Loucy (cell line): ENCODE measurements at regions not wholly inside any gene's neighbourhood (a gene's known extent, or its start where the extent isn't known, plus 50 kb on each side); places are given as distances from the start of the nearest gene placed in this dataset.

Experiments used
- H2AFZ ChIP-seq: fragments of 200-600 bp; sonication (generic); 2 replicates; pipeline ENCODE4 v1.6.0; 2016; ENCODE audit warnings: antibody characterized with exemption, mild to moderate bottlenecking, low read length, moderate library complexity
- H3F3A ChIP-seq: fragments of 200-600 bp; 2 replicates; pipeline ENCODE4 v1.6.0; 2016; ENCODE audit warnings: antibody characterized with exemption, low read depth, mild to moderate bottlenecking
- H3K27me3 ChIP-seq: fragments of 200-600 bp; sonication (generic); 2 replicates; pipeline ENCODE4 v1.6.1; 2014; ENCODE audit warnings: low read length, mild to moderate bottlenecking; ENCODE audit not compliant: insufficient read depth, poor library complexity, severe bottlenecking
- H3K36me3 ChIP-seq: fragments of 200-600 bp; sonication (generic); 2 replicates; pipeline ENCODE4 v1.6.1; 2016; ENCODE audit warnings: low read length; ENCODE audit not compliant: insufficient read depth
- H3K4me1 ChIP-seq: fragments of 200-600 bp; sonication (generic); 2 replicates; pipeline ENCODE4 v1.5.1; 2014; ENCODE audit warnings: low read length, mild to moderate bottlenecking; ENCODE audit not compliant: insufficient read depth, poor library complexity, severe bottlenecking
- H3K4me2 ChIP-seq: fragments of 200-600 bp; sonication (generic); 2 replicates; pipeline ENCODE4 v1.6.0; 2014; ENCODE audit warnings: antibody characterized with exemption, low read length, low read depth, mild to moderate bottlenecking; ENCODE audit not compliant: poor library complexity, severe bottlenecking
- H3K4me3 ChIP-seq: fragments of 200-600 bp; sonication (generic); 2 replicates; pipeline ENCODE4 v1.5.1; 2014; ENCODE audit warnings: low read length, mild to moderate bottlenecking, mixed read lengths; ENCODE audit not compliant: poor library complexity, severe bottlenecking
- H3K79me2 ChIP-seq: fragments of 200-600 bp; sonication (generic); 2 replicates; pipeline ENCODE4 v1.6.1; 2014; ENCODE audit warnings: low read length; ENCODE audit not compliant: insufficient read depth
- H3K9ac ChIP-seq: fragments of 200-600 bp; sonication (generic); 2 replicates; pipeline ENCODE4 v1.6.0; 2014; ENCODE audit warnings: mild to moderate bottlenecking, low read depth, low read length, moderate library complexity; ENCODE audit not compliant: poor library complexity, severe bottlenecking
- H3K9me2 ChIP-seq: fragments of 200-600 bp; sonication (generic); replicated peaks from 2 replicates; pipeline ENCODE4 v1.6.1; 2016; ENCODE audit warnings: low read depth, low read length, mixed read lengths
- H3K9me3 ChIP-seq: fragments of 200-600 bp; sonication (generic); 2 replicates; pipeline ENCODE4 v1.6.1; 2014; ENCODE audit warnings: mild to moderate bottlenecking, antibody characterized with exemption, low read length, low read depth; ENCODE audit not compliant: insufficient read depth
- H4K20me1 ChIP-seq: fragments of 200-600 bp; sonication (generic); 2 replicates; pipeline ENCODE4 v1.6.0; 2014; ENCODE audit warnings: antibody characterized with exemption, low read length, mild to moderate bottlenecking; ENCODE audit not compliant: insufficient read depth, poor library complexity, severe bottlenecking
- EZH2phosphoT487 ChIP-seq: fragments of 200-600 bp; IDR thresholded peaks from 2 replicates; pipeline ENCODE4 v1.6.1; 2018; ENCODE audit warnings: antibody characterized with exemption, mild to moderate bottlenecking, moderate library complexity, borderline replicate concordance
- TF ChIP-seq, protein P1 (sequence below): fragments of 200-600 bp; sonication (generic); conservative IDR thresholded peaks from 2 replicates; pipeline ENCODE4 v1.5.1; 2014; ENCODE audit warnings: mild to moderate bottlenecking, antibody characterized with exemption, low read length

DNA sequence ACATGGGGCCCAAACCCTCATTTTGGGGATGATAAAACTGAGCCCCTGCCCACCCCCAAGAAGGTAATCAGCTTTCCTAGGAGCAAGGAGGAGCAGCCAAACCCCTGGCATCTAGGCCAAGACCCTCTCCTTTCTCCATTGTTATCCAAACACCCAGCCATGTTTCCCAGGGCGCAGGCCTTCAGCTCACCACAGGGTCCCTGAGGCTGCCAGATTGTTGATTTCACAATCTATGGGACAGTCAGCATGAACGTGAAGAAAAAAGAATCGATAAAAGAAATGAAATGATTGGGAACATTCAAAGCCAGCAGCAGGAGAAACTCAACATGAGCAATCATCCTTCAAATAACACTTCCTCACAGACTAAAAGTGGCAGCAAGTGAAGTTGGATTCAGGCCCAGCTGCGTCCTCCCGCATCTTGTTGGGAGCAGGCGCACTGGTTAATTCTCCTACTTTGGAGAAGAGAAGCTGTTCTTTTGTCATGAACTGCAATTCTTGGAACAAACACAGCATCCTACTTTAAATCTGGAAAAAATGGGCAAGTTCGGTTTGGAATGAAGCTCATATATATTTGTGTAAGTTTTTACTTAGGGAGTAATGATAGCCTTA is 241.8 kb upstream of the PRDM1 start:
- Histone ChIP-seq H3K36me3 (no peaks in the 10 kb centered on the region), H3K9me3 (no peaks in the 10 kb centered on the region), H3K27me3 (no peaks in the 10 kb centered on the region), H4K20me1 (no peaks in the 10 kb centered on the region), H3K9me2 (no peaks in the 10 kb centered on the region), H3K4me3 (no peak overlapping the region), H3K4me1 (no peaks in the 10 kb centered on the region), H3K9ac (no peak overlapping the region), H3K79me2 (no peaks in the 10 kb centered on the region), H3K4me2 (no peak overlapping the region), H3F3A (no peaks in the 10 kb centered on the region), H2AFZ (no peak overlapping the region)
- TF ChIP-seq EZH2phosphoT487: no peak
- TF ChIP-seq, protein P1, sequence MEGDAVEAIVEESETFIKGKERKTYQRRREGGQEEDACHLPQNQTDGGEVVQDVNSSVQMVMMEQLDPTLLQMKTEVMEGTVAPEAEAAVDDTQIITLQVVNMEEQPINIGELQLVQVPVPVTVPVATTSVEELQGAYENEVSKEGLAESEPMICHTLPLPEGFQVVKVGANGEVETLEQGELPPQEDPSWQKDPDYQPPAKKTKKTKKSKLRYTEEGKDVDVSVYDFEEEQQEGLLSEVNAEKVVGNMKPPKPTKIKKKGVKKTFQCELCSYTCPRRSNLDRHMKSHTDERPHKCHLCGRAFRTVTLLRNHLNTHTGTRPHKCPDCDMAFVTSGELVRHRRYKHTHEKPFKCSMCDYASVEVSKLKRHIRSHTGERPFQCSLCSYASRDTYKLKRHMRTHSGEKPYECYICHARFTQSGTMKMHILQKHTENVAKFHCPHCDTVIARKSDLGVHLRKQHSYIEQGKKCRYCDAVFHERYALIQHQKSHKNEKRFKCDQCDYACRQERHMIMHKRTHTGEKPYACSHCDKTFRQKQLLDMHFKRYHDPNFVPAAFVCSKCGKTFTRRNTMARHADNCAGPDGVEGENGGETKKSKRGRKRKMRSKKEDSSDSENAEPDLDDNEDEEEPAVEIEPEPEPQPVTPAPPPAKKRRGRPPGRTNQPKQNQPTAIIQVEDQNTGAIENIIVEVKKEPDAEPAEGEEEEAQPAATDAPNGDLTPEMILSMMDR: no peak

DNA sequence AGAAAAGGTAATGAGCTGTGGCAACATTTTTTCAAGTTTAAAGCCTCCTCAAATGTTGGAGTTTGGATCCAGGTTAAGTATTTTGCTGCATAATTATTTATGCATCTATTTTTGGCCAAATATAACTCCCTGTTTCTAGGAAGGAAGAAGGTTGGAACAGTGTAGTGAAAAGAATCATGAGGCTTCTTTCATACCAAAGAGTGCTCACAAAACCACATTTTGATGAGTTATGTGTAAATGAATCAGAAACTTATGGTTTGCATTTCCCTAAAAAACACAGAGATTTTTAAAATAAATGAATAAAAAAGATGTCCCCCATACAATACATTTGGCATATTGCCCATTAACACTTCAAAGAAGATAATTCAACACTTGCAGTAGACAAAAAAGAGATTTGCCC is 246.9 kb upstream of the PRDM1 start:
- Histone ChIP-seq H3K9me2 (no peaks in the 10 kb centered on the region), H2AFZ (no peak overlapping the region), H3K9ac (no peak overlapping the region), H4K20me1 (no peaks in the 10 kb centered on the region), H3K4me2 (no peak overlapping the region), H3K27me3 (no peaks in the 10 kb centered on the region), H3K4me3 (no peak overlapping the region), H3K4me1 (peaks cover under 1% of the 10 kb centered on the region), H3K9me3 (no peaks in the 10 kb centered on the region), H3F3A (no peaks in the 10 kb centered on the region), H3K36me3 (no peaks in the 10 kb centered on the region), H3K79me2 (no peaks in the 10 kb centered on the region)
- no peak for TF ChIP-seq EZH2phosphoT487
- TF ChIP-seq, protein P1: no peak

DNA sequence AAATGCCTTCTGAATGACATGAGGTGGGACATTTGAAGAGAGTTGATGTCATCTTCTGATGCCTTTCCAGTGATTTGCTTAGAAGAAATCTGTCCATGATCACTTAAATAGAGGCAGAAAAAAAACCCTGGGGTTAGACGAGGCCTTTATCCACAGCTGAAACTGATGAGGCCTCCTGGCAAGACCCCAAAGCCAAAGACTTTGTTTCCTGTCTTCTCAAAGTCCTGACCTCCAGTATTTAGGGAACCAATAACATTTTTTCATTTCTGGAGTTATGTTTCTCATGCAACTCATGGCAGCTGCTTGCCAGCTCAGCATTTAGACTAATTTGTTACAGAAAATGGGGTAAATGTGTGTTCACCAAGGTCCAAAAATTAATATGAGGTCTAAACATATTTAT is 248.0 kb upstream of the PRDM1 start:
- H2AFZ ChIP-seq: no peak overlapping the region

More for the DNA sequence above, 248.0 kb upstream of the PRDM1 start:
- Histone ChIP-seq H3K9me2 (no peaks in the 10 kb centered on the region), H3K9ac (no peak overlapping the region), H3K27me3 (no peaks in the 10 kb centered on the region), H4K20me1 (no peaks in the 10 kb centered on the region), H3K79me2 (no peaks in the 10 kb centered on the region), H3K4me2 (no peak overlapping the region), H3K4me3 (no peak overlapping the region), H3K4me1 (peaks cover 5% of the 10 kb centered on the region), H3K36me3 (no peaks in the 10 kb centered on the region), H3F3A (no peaks in the 10 kb centered on the region), H3K9me3 (no peaks in the 10 kb centered on the region)
- TF ChIP-seq, protein P1: no peak
- TF ChIP-seq EZH2phosphoT487: no peak
